SHP77 (cell line): ENCODE measurements at regions not wholly inside any gene's neighbourhood (a gene's known extent, or its start where the extent isn't known, plus 50 kb on each side); places are given as distances from the start of the nearest gene placed in this dataset.

Experiments
- DNase-seq, 2 experiments: peaks; one replicate each; lab custom pipeline; 2025; lab: John Stamatoyannopoulos, UW

GRCh38 chr22:47929073-47929472 is 1166.6 kb downstream of the TBC1D22A start:
- DNase-seq, result no peak

GRCh38 chr22:47928631-47929030 is 1166.2 kb downstream of the TBC1D22A start:
- no peak for DNase-seq

- DNase-seq, result no peak
Measured at GRCh38 chr22:47927648-47928210, 1165.3 kb downstream of the TBC1D22A start.

GRCh38 chr22:47923011-47923427 is 1160.6 kb downstream of the TBC1D22A start:
- no peak for DNase-seq

- DNase-seq, result no peak
Measured at GRCh38 chr22:47921906-47922305, 1159.5 kb downstream of the TBC1D22A start.

DNA sequence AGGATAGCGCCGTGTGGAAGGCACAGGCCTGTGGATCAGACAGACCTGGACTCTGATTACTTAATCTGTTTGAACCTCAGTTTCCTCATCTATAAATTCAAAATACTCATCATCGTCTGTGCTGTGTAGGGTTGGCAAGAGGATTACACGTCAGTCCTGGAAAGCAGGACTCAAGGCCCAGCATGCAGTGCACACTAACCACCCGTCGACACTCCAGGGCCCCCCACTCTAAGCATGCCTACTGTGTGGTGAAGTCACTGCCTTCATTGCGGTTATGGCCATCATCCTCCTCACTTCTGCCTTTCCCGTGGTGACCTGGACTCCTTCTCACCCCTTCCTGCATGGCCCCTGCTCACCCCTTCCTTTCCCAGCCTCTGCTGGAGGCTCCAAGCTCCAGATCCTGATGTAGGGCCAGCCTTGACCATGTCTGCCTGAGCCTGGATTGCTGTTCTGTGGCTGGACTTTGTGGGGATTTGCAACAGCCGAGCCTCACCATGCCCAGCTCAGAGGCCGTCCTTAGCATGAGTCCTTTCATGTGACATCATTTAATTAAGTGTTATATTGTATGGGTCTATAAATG is 1158.0 kb downstream of the TBC1D22A start:
- DNase-seq, result no peak

- DNase-seq, result no peak
Measured at GRCh38 chr22:47919893-47920292, 1157.4 kb downstream of the TBC1D22A start.

DNA sequence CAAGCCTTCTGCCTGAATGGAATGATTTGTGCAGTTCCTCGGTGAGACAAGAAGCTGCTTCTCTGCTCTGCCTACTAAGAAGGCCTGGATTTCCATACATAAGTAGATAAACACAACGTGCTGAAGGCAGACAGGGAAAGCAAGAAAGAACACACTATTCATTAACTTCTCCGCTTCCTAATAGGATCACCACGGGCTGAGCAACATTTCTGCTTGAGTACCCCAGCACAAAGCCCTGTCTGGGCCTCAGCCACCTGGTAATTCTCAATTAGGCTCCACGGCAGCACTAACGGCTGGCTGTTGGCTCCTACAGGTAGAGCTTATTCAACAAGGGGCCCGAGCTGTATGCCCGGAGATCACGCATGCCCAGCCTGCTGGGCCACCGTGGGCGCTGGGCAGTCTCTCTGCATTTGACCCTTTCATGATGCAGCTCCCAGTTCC is 1156.6 kb downstream of the TBC1D22A start:
- DNase-seq, result no peak

DNA sequence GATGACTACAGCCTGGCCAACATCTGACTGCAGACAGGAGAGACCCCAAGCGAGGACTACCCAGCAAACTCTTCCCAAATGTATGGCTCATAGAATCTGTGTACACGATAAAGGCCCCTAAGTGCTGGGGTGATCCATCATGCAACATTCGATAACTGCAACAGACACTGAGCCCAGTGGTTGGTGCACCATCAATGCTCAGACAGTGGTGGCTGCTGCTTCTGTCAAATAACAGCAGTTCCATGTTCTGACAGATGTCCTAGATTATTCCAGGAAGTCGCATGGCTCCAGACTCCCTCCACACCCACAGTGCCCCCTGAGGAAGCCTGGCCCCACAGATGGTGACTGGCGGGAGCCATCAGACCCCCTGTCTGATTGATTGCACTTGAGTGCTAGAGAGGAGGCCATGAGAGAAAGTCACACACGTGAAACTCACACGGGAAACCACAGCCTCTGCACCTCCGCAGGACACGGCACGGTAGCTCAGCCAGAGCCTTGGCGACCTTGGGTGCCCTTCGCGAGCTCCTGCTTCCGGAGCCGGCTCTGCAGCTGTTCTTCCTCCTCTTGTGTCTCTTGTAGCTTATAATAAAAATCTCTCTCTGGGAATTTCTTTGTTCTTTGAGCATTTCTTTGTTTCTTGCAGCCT is 1155.9 kb downstream of the TBC1D22A start:
- no peak for DNase-seq

- no peak for DNase-seq
Measured at GRCh38 chr22:47914481-47915097, 1152.1 kb downstream of the TBC1D22A start.

GRCh38 chr22:47902646-47903180 is 1140.3 kb downstream of the TBC1D22A start:
- no peak for DNase-seq

GRCh38 chr22:47901911-47902310 is 1139.5 kb downstream of the TBC1D22A start:
- DNase-seq, result no peak

DNA sequence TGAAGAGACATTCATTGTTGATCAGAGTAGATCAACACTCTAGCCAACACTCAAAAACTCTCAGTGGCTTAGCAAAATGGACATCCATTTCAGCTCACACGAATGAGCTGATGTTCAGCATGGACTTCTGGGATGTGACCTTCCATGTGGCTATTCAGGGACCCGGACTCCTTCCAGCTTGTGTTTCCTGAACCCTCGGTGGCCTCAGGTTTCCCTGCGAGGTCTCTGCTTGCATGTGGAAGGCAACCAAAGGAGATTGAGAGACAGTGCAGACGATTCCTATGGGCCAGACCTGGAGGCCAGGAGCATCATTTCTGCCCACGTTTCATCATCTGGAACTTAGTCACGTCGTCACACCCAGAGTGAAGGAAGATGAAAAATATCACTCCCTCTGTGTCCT is 1137.4 kb downstream of the TBC1D22A start:
- no peak for DNase-seq

- DNase-seq, result no peak
Measured at GRCh38 chr22:47898946-47899345, 1136.5 kb downstream of the TBC1D22A start.

DNA sequence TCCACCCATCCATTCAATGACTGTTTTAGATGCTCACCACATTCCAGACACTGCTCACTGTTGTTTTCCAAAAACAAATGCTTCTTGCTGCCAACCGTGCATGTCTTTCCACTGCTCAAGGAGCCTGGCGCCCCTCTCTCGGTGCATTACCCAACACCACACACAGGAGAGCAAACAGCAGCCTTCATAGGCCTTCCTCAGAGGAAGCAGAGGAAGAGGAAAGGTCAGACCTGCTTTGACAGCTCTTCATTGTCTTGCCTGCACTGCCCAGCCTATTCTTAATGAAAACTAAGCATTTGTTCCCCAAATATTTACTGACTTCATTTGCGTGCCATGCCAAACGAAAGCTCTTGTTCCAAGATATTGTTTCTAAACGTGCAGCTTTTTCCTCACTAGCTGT is 1129.2 kb downstream of the TBC1D22A start:
- no peak for DNase-seq

DNA sequence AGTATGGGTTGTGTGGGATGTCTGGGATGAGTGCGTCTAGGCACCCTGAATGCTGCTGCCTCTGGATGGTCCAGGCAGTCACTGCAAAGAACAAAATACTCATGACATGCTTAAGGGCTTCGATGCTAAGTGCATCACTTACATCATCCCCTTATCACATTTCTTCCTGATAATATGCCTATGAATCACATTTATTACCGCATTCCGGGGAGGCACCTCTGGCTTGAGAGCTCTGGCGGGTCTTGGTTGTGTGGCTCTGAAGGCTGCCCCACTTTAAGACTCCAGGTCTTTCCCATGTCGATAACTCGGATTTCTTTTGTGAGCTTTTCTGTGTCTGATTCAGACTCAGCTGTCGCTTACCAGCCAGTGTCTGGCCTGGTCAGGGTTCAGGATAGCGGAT is 1126.4 kb downstream of the TBC1D22A start:
- no peak for DNase-seq

GRCh38 chr22:47884775-47885174 is 1122.3 kb downstream of the TBC1D22A start:
- no peak for DNase-seq

GRCh38 chr22:47884200-47884599 is 1121.8 kb downstream of the TBC1D22A start:
- no peak for DNase-seq

DNA sequence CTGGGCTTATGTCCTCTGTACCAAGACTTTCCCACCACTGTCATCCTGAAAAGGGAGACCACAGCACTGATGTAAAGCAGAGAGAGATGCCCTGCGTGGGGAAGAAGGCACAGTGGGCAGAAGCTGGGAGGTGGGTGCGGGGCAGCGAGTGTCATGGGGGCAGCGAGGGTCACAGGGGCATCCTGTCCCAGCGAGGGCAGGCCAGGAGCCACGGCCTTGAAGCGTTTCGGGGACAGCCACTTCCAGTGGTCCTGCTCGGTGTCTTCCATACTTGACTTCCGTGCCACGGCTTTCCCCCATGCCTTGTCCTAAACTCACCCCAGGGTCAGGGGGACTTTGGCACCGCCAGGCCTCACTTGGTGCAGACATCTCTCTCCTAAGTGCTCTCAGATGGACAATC is 1121.3 kb downstream of the TBC1D22A start:
- DNase-seq, result no peak

DNA sequence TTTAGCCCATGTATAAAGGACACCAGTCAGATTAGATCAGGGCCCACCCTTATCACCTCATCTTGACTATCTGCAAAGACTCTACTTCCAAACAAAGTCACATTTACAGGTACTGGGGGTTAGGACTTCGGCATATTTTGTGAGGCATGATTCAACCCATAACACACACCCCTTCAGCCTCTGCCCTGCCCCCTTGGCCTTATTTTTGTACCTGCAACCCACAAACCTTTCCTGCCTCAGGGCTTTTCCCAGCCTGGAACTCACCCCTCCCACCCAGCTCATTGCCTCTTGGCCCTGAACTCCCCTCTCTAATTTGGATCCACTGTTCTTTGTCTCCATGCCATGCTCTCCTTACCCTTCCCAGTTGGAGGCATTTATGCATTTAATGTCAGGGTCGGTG is 1116.9 kb downstream of the TBC1D22A start:
- no peak for DNase-seq

- no peak for DNase-seq
Measured at GRCh38 chr22:47878460-47878859, 1116.0 kb downstream of the TBC1D22A start.

DNA sequence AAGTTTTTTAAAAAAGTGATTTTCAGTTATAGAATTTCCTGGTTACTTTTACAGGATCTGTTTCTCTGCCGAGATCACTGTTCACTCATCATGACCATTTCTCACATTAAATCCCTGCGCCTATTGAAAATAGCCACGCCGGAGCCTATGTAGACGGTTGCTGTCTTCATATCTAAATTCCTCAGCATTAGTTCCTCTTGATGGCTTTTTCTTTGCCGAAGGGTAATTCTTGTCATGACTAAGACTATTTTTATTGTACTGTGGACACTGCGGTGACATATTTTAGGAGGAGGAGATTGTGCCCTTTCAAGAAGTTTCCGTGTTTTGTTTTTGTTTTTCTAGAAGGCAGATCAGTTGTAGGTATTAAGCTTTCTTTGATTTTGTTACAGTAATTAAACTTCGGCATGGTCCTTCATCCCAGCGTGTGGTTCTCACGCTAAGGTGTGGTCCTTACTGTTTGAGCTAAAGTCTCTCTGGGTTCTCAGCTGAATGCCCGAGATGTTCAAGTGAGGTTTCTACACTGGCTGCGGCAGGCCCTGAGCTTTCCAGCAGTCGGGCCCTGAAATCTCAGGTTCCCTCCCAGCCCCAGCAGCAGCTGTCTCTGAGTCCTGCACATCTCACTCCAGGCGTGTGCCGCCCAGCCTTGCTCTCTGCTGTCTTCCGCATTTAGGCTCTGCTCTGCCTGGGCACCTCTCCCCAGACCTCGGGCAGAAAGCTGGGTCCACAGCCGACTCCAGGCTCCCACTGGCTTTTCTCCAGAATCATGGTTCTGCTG is 1110.5 kb downstream of the TBC1D22A start:
- no peak for DNase-seq
